ENCODE measurements at regions not wholly inside any gene's neighbourhood (a gene's known extent, or its start where the extent isn't known, plus 50 kb on each side); places are given as distances from the start of the nearest gene placed in this dataset.

- no peak for TF ChIP-seq RELB (IDR thresholded peaks at IDR 0.05; ENCODE audit: low read depth)
- TF ChIP-seq SMARCA5 (IDR thresholded peaks at IDR 0.05), result no peak
- TF ChIP-seq CHD1 (IDR thresholded peaks at IDR 0.05; ENCODE audit: low read depth, low read length), result no peak
- no peak for TF ChIP-seq MTA2 (IDR thresholded peaks at IDR 0.05; ENCODE audit: low read depth)
- no peak for TF ChIP-seq MLLT1 (IDR thresholded peaks at IDR 0.05)
- no peak for TF ChIP-seq SMAD1 (IDR thresholded peaks at IDR 0.05; ENCODE audit: low read depth, partially characterized antibody)
- no peak for TF ChIP-seq BCL11A (IDR thresholded peaks at IDR 0.05; ENCODE audit: low read depth, low read length)
These were observed 602.7 kb upstream of the ZNF608 start (continued) for GRCh38 chr5:125348936-125349831.

GRCh38 chr5:125357660-125358059, 611.2 kb upstream of the ZNF608 start:
- H2AFZ ChIP-seq (ENCODE audit: control insufficient read depth, low read depth, low read length), result no peak overlapping the region
- no peaks in the 10 kb centered on the region for H3K27me3 ChIP-seq (replicated peaks in 1 of 2; ENCODE audit: control insufficient read depth in 2 of 2, insufficient read depth in 2 of 2, low read length in 1 of 2)
- no peaks in the 10 kb centered on the region for H3K79me2 ChIP-seq (ENCODE audit: control insufficient read depth, insufficient read depth, low read length)
- in situ Hi-C loops (cut with MboI) (no loop called here), intact Hi-C loops (cut with micrococcal nuclease; ENCODE audit: unreplicated experiment) (no loop called here)
- H3K4me3 ChIP-seq, result no peak overlapping the region
- ChIA-PET RAD21 (ENCODE audit: unreplicated experiment) (no interaction called here), CTCF (no interaction called here), SMC1A (ENCODE audit: uncharacterized antibody, unreplicated experiment) (interaction anchor here (0.7 kb wide), 1 partner anchor 18 kb away, joined by 3 read pairs; no protein-coding TSS in a partner anchor), POLR2A (no interaction called here)
- no peak for ATAC-seq
- no peaks in the 10 kb centered on the region for H3K9me3 ChIP-seq (replicated peaks; ENCODE audit: control insufficient read depth, insufficient read depth, low read length)
- TF ChIP-seq HCFC1 (IDR thresholded peaks at IDR 0.05; ENCODE audit: low read length), result no peak
- TF ChIP-seq KDM1A (IDR thresholded peaks at IDR 0.05; ENCODE audit: borderline replicate concordance), result no peak
- TF ChIP-seq IRF3 (IDR thresholded peaks at IDR 0.05), result no peak
- TF ChIP-seq NFIC (IDR thresholded peaks at IDR 0.05; ENCODE audit: low read depth, low read length), result no peak
- TF ChIP-seq HDGF (IDR thresholded peaks at IDR 0.05), result no peak
- TF ChIP-seq POLR2A (IDR thresholded peaks at IDR 0.05; ENCODE audit: low read depth, low read length), result no peak
- no peak for TF ChIP-seq TCF12 (IDR thresholded peaks at IDR 0.05; ENCODE audit: low read depth, low read length)
- no peak for TF ChIP-seq EZH2 (IDR thresholded peaks at IDR 0.05; ENCODE audit: borderline replicate concordance, control insufficient read depth, low read depth, low read length)
- no peak for TF ChIP-seq ATF7 (IDR thresholded peaks at IDR 0.05; ENCODE audit: low read depth)
- no peak for TF ChIP-seq CHD1 (IDR thresholded peaks at IDR 0.05; ENCODE audit: low read depth, low read length)
- FAIRE-seq, result no peak
- H4K20me1 ChIP-seq (ENCODE audit: control insufficient read depth, insufficient read depth), result no peaks in the 10 kb centered on the region
- no peak overlapping the region for H3K27ac ChIP-seq (ENCODE audit: control insufficient read depth, insufficient read depth)
- H3K4me2 ChIP-seq (ENCODE audit: control insufficient read depth, insufficient read depth), result no peak overlapping the region
- H3K4me1 ChIP-seq (ENCODE audit: control insufficient read depth, insufficient read depth, low read length), result no peaks in the 10 kb centered on the region
- H3K9ac ChIP-seq (ENCODE audit: control insufficient read depth, insufficient read depth, low read length), result no peak overlapping the region
- no peak for DNase-seq (ENCODE audit: low read depth, low spot score)
- no peaks in the 10 kb centered on the region for H3K36me3 ChIP-seq (ENCODE audit: control insufficient read depth in 2 of 2, insufficient read depth in 2 of 2, low read length in 1 of 2)
- no TSS peak for BruUV-seq (replicated peaks)

Measured in GM12878 (cell line).